GM12878 (cell line): ENCODE measurements at regions not wholly inside any gene's neighbourhood (a gene's known extent, or its start where the extent isn't known, plus 50 kb on each side); places are given as distances from the start of the nearest gene placed in this dataset.

Experiments used
- CREM ChIP-seq: IDR thresholded peaks from 2 replicates; pipeline ENCODE4 v1.6.1; 2014; ENCODE audit warnings: antibody characterized with exemption, low read depth
- CTCF ChIP-seq, 3 experiments: IDR thresholded peaks in 2 of 3; conservative IDR thresholded peaks in 1 of 3; 2 replicates each; pipeline ENCODE4 v1.5.1; 2011; ENCODE audit warnings: low read depth in 3 of 3, low read length in 3 of 3, mild to moderate bottlenecking in 3 of 3, control low read depth in 2 of 3, moderate library complexity in 2 of 3, inconsistent platforms in 1 of 3, mixed read lengths in 1 of 3; ENCODE audit not compliant: control insufficient read depth in 2 of 3, insufficient read depth in 1 of 3; ENCODE audit errors: extremely low read depth in 1 of 3
- HDGF ChIP-seq: fragments of 450-650 bp; IDR thresholded peaks from 2 replicates; pipeline ENCODE4 v1.6.1; 2016; ENCODE audit warnings: antibody characterized with exemption
- MXI1 ChIP-seq: fragments of 150-350 bp; IDR thresholded peaks from 2 replicates; pipeline ENCODE4 v1.6.1; 2011; ENCODE audit warnings: low read depth, mild to moderate bottlenecking, inconsistent platforms, low read length, improper control_type of control experiment
- NFYB ChIP-seq: IDR thresholded peaks from 2 replicates; pipeline ENCODE4 v1.6.1; 2011; ENCODE audit warnings: low read depth, mild to moderate bottlenecking, low read length, improper control_type of control experiment, moderate library complexity; ENCODE audit not compliant: insufficient read depth
- POLR2A ChIP-seq: IDR thresholded peaks from 2 replicates; pipeline ENCODE4 v1.6.1; 2011; ENCODE audit warnings: low read depth, mild to moderate bottlenecking, low read length
- POLR2AphosphoS5 ChIP-seq: IDR thresholded peaks from 2 replicates; pipeline ENCODE4 v1.6.1; 2011; ENCODE audit warnings: mild to moderate bottlenecking, low read length, inconsistent platforms
- RFX5 ChIP-seq: IDR thresholded peaks from 2 replicates; pipeline ENCODE4 v1.6.1; 2011; ENCODE audit warnings: low read depth, low read length, improper control_type of control experiment
- TF ChIP-seq, protein P1 (sequence below): IDR thresholded peaks from 2 replicates; pipeline ENCODE4 v1.6.1; 2012; ENCODE audit warnings: low read depth, low read length, improper control_type of control experiment

DNA sequence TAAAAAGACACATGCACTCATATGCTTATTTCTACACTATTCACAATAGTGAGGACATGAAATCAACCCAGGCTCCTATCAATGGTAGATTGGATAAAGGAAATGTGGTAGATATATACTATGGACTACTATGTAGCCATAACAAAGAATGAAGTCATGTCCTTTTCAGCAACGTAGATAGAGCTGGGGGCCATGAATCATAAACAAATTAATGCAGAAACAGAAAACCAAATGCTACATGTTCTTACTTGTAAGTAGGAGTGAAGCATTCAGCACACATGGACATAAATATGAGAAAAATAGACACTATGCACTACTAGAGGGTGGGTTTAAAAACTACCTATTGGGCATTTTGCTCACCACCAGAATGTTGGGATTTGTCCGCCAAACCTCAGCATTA, 278.0 kb upstream of the MIS18BP1 start:
- TF ChIP-seq RFX5 = no peak
- no peak for TF ChIP-seq POLR2AphosphoS5
- TF ChIP-seq MXI1 = no peak
- TF ChIP-seq POLR2A = no peak
- TF ChIP-seq CTCF (IDR thresholded peaks at IDR 0.05 in 2 of 3, conservative IDR thresholded peaks at IDR 0.05 in 1 of 3; ENCODE audit: control insufficient read depth in 2 of 3, extremely low read depth in 1 of 3, insufficient read depth in 1 of 3, low read depth in 3 of 3, low read length in 3 of 3) = no peak
- no peak for TF ChIP-seq NFYB
- TF ChIP-seq, protein P1, sequence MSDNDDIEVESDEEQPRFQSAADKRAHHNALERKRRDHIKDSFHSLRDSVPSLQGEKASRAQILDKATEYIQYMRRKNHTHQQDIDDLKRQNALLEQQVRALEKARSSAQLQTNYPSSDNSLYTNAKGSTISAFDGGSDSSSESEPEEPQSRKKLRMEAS = no peak
- no peak for TF ChIP-seq HDGF
- TF ChIP-seq CREM = no peak
